ENCODE measurements at regions not wholly inside any gene's neighbourhood (a gene's known extent, or its start where the extent isn't known, plus 50 kb on each side); places are given as distances from the start of the nearest gene placed in this dataset.

- no peak for TF ChIP-seq POLR2A (IDR thresholded peaks at IDR 0.05)
- TF ChIP-seq CTCF (IDR thresholded peaks at IDR 0.05), result no peak
These were observed 808.0 kb upstream of the CCDC179 start for GRCh38 chr11:23668324-23668723.
